DMS79 (cell line): ENCODE measurements at regions not wholly inside any gene's neighbourhood (a gene's known extent, or its start where the extent isn't known, plus 50 kb on each side); places are given as distances from the start of the nearest gene placed in this dataset.
"Not testable (repeated sequence)": the region's sequence is repeated elsewhere in the genome, so short reads cannot be mapped to it uniquely, and the experiment has no call there.

Experiments used
- DNase-seq: peaks from one replicate; lab custom pipeline; 2025; lab: John Stamatoyannopoulos, UW

- no peak for DNase-seq
Observed at GRCh38 chr7:69244701-69245100, 353.6 kb upstream of the AUTS2 start.

DNA sequence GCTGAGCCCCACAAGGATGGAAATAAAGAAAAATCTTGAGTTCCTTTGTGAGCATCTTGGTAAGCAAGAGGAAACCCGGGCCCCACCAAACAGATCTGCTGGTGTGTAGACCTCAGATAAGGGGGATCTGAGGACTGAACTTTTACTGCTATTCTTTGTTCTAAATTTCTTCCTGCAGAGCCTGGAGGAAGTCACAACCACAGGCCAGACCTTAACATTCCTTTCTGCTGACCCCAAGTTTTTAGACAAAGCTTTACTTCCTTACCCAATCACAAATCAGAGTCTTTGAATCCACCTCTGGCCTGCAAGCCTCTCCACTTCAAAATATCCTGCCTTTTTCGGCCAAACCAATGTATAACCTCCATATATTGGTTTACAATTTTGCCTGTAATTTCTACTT is 352.6 kb upstream of the AUTS2 start:
- DNase-seq: no peak

DNA sequence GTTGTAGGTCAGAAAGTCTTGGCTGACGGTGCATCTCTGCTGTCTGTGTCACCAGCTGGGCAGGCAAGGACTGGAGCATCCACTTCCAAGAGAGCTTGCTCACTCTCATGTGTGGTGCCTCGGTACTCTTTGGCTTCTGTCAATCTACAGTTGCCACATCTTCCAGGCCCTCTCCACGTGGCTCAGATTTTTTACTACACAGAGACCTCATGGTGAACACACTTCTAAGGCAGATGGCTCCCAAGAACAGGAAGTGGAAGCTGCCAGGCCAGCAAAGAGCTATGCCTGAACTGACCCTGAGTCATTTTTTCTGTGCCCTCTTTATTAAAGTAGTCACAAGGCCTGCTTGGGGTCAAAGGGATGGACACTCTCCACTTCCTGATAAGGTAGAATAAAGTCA is 351.5 kb upstream of the AUTS2 start:
- no peak for DNase-seq

DNA sequence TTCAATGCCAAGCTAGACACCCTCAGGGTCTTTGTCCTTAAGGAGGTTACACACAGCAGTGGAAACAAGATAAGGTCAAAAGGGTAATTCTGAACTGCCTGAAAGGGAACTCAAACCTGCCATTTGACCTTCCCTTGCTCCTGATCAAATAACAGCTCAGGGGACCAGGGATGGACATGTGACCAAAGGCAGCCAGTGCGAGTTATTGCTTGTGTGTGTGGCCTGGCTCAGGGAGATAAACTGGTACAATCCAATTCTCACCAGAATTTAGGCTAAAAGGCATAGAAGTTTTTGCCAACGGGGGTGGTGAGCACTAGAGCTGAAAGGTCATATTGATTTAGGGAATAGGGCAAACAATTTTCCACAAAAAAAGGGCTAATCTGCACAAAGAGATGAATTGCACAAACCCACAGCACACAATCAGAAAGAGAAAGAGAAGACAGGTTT is 349.9 kb upstream of the AUTS2 start:
- DNase-seq: not testable (repeated sequence)

DNA sequence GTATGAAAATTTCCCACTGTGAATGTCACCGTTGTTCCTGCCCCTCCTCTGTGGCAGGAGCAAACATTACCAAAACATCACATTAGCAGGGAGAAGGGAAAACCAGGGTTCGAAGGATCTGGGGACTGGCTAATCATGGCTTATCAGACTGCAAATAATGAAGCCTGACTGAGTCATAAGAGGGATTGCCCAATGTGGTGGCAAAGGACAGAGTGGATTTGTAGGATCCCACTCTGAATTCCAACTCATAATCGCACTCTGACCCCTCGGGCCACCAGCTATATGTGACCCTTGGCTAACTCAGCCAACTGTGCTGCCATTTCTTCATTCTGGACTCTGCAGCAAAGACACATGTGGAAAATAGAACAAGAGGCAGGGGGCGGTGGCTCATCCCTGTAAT is 347.3 kb upstream of the AUTS2 start:
- no peak for DNase-seq

- no peak for DNase-seq
Observed at GRCh38 chr7:69254643-69255042, 343.6 kb upstream of the AUTS2 start.

GRCh38 chr7:69256634-69257081 is 341.6 kb upstream of the AUTS2 start:
- DNase-seq: no peak

DNA sequence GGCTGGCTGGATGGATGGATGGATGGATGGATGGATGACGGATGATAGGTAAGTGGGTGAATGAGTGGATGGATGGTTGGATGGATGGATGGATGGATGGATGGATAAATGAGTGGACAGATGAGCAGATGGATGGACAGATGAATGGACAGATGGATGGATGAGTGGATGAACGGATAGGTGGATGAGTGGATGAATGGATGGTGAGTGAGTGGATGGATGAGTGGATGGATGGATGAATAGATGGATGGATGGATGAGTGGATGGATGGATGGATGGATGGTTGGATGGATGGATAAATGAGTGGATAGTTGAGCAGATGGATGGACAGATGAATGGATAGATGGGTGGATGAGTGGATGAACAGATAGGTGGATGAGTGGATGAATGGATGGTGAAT is 340.7 kb upstream of the AUTS2 start:
- DNase-seq: no peak

DNA sequence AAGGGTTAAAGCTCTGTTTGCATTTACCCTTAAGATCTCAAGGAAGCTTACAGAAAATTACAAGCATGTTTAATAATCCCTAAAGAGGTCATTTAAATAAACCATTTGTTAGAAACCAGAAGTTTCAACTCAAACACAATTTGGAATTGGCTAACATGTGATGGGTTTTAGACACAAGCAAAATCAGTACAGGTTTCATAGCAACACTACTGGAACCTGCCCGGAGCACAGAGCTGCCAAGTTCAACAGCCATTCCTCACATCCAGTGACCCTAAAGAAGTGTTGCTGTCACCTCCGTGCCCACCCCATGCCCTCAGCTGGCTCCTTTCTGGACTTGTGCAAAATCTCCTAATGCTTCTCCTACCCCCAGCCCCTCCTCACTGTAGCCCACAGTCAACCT is 338.8 kb upstream of the AUTS2 start:
- no peak for DNase-seq

DNA sequence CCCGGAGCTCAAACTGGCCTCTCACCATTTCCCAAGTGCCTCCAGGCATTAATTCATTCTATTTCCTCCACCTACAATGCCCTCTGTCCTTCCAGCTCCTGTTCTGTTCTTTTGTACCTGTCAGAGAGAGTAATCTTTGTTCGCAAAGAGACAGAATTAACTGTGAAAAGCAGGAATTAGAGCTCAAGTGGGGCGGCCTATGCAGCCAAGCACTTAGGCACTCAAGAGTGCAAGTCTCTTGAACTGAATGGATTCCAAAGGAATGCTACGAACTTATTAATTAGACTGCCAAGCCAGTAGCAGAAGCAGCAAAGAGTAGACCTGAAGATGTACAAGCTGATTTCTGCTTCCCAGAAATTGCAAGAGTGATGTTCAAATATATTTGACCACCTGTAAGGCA is 338.3 kb upstream of the AUTS2 start:
- peak; percentile 9 for DNase-seq

DNA sequence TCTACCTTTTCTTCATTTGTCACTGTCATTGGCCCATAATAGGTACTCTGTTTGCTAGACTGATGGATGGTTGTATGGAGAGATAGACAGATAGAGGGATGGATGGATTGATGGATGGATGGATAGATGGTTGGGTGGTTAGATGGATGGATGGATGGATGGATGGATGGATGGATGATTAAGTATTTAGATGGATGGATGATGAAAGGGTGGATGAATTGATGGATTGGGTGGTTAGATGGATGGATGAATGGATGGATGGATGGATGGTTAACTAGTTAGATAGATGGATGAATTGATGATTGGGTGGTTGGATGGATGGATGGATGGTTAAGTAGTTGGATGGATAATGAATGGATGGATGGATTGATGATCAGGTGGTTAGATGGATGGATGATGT is 334.7 kb upstream of the AUTS2 start:
- DNase-seq: no peak

GRCh38 chr7:69269806-69270205 is 328.5 kb upstream of the AUTS2 start:
- no peak for DNase-seq

- DNase-seq: no peak
Observed at GRCh38 chr7:69272101-69272500, 326.2 kb upstream of the AUTS2 start.

DNA sequence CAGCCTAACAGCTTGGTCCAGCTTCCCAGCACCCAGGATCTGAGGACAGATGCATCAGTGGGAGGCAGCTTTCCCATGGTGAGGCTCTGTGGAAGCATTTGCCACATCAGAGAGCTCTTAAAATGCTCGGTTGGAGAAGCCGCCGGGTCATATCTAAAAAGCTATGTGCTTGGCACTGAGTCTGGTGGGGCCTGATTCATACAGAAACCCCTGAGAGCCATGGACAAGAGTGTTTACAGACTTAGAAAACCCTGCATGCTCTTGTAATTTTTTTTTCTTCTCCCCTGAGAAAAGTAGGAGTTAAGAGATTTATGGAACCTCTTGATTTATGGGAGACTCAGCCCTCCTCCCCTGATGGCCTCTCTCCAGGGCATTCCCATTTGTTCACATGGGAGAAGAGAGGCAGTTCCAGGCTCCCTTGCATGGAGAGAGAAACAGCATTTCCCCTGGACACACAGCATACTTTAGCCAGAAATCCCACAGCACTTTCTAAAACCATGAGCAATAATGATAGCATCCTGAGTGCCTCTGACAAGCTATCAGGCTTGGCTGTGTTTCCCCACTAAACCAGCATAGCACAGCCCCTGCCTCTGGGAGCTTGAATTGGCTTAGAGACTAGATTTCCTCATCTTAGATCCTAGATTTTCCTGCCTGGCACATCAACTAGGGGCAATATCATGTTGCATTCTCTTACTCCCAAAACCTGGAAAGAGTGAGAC is 322.1 kb upstream of the AUTS2 start:
- no peak for DNase-seq

GRCh38 chr7:69277366-69277765 is 320.9 kb upstream of the AUTS2 start:
- no peak for DNase-seq

- no peak for DNase-seq
Observed at GRCh38 chr7:69282946-69283345, 315.3 kb upstream of the AUTS2 start.

GRCh38 chr7:69283421-69283820 is 314.9 kb upstream of the AUTS2 start:
- DNase-seq: no peak

DNA sequence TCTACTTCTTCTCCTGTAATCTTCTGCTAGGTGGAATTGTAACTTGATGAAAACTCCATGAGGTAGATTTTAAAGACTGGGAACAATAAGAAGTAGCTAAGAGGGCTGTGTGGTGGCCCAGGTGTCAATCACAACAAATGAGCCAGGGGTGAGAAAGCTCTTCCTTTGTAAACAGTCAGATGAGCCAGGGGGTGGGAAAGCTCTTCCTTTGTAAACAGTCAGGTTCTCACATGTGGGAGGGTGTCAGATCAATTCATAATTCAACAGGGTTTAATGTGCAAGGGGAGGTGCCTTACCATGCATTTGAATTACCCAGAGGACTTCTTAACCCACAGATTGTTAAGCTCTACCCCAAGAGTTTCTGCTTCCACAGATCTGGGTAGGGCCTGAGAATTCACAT is 312.4 kb upstream of the AUTS2 start:
- DNase-seq: no peak

- no peak for DNase-seq
Observed at GRCh38 chr7:69295977-69296376, 302.3 kb upstream of the AUTS2 start.

DNA sequence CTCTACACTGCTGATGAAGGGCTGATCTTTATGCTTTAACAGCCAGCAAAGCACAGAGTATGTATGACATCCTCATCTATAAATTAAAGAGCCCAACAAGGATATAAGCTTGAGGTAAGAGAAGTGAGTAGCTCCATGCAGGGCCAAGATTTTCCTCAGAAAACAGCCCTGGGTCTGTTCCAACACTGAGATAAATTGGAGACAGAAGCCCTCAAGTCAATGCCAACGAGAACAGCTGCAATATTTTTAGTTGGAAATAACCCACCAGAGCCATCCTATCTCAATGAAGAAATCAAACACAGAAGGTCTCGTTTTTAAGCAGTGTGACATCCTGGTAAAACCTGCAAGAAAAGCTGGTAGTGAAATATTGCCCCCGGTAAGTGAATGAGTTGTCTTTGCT is 297.0 kb upstream of the AUTS2 start:
- DNase-seq: no peak

- DNase-seq: no peak
Observed at GRCh38 chr7:69309601-69310000, 288.7 kb upstream of the AUTS2 start.

DNA sequence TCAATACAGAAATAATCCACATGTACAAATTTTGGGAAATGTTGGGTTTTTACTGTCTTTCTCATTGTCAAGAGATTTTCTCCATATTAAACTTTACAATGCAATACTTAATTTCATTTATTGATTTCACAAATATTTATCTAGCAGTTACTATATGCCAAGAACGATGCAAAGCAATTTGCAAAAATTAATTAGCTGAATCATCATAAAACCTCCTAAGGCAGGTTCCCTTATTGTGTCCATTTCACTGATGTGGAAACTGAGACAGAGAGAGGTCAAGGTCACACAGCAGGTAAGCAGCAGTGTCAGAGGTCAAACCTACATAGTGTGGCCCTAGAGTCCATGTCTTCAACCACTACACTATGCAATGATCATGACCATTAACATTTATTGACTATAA is 286.8 kb upstream of the AUTS2 start:
- DNase-seq: no peak

GRCh38 chr7:69313852-69314251 is 284.4 kb upstream of the AUTS2 start:
- not testable (repeated sequence) for DNase-seq

DNA sequence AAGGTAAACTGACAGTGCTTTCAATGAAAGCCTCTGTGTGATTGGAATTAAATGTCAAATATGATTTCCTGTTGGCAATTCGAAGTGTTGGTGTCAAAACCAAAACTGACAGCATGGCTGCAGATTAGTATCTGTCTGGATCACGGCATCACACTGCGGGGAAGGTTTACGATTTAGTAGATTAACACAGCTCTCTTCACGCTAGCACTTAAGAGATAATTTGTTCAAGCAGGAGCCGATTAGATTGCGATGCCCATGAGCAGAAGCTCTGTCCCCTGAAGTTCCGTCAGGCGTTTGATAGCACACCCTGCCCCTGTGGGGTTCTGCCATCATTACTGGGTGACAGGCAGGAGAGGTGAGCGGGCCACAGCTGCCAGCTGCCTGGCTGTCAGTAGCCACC is 279.5 kb upstream of the AUTS2 start:
- DNase-seq: no peak
